GM12892 (cell line): ENCODE measurements at regions not wholly inside any gene's neighbourhood (a gene's known extent, or its start where the extent isn't known, plus 50 kb on each side); places are given as distances from the start of the nearest gene placed in this dataset.

Experiments used
- POLR2A ChIP-seq: IDR thresholded peaks from 2 replicates; pipeline ENCODE4 v1.6.1; 2011; ENCODE audit warnings: low read depth, low read length, control low read depth
- POLR2AphosphoS5 ChIP-seq: IDR thresholded peaks from 2 replicates; pipeline ENCODE4 v1.6.1; 2011; ENCODE audit warnings: low read depth, low read length, control low read depth

- TF ChIP-seq POLR2AphosphoS5: no peak
- no peak for TF ChIP-seq POLR2A
Observed at GRCh38 chr10:111656066-111656465, 527.5 kb downstream of the GPAM start.
